Endothelial cell of umbilical vein (primary cell): ENCODE measurements at regions not wholly inside any gene's neighbourhood (a gene's known extent, or its start where the extent isn't known, plus 50 kb on each side); places are given as distances from the start of the nearest gene placed in this dataset.
A peak's percentile ranks its signal among the peaks of the same experiment; 100 is the strongest.

Experiments used
- BruUV-seq: library from RNA; stranded (reverse); fragments of 400-500 nt; replicated peaks from 2 replicates; lab custom pipeline; 2021; lab: Mats Ljungman, UMichigan
- CTCF ChIA-PET: fragments of 300-600, 350-600 bp; sonication (Branson Sonifier 250); formaldehyde crosslinking; loops from one replicate; lab custom pipeline; 2021; ENCODE audit warnings: antibody characterized with exemption, inconsistent platforms; lab: Charles Lee
- POLR2A ChIA-PET: fragments of 300-600, 350-600 bp; sonication (Branson Sonifier 250); formaldehyde crosslinking; loops from one replicate; lab custom pipeline; 2021; ENCODE audit warnings: antibody characterized with exemption, inconsistent platforms; lab: Charles Lee
- DNase-seq: peaks from one replicate; pipeline ENCODE4 v3.0.0-alpha.2; 2011; ENCODE audit warnings: low read depth, low spot score
- FAIRE-seq: peaks from 2 replicates; lab custom pipeline; 2011; peaks lifted over from hg19 to GRCh38; lab: Jason Lieb, UNC
- H2AFZ ChIP-seq: 2 replicates; pipeline ENCODE4 v1.6.0; 2012; ENCODE audit warnings: low read depth, low read length, control low read depth, inconsistent platforms
- H3K27ac ChIP-seq: 2 replicates; pipeline ENCODE4 v1.5.1; 2011; ENCODE audit warnings: low read depth, mild to moderate bottlenecking, control low read depth, low read length, moderate library complexity; ENCODE audit not compliant: insufficient read depth
- H3K27me3 ChIP-seq, 2 experiments: 2 replicates each; pipeline versions ENCODE4 v1.6.0 to v1.6.1; 2011; ENCODE audit warnings: low read length in 2 of 2, mixed read lengths in 1 of 2; ENCODE audit not compliant: control insufficient read depth in 2 of 2, insufficient read depth in 2 of 2
- H3K36me3 ChIP-seq, 2 experiments: 2 replicates in 1 of 2; 3 replicates in 1 of 2; pipeline ENCODE4 v1.5.1; 2011; ENCODE audit warnings: low read length in 2 of 2, mild to moderate bottlenecking in 1 of 2, moderate library complexity in 1 of 2; ENCODE audit not compliant: control insufficient read depth in 2 of 2, insufficient read depth in 2 of 2; ENCODE audit errors: extremely low read depth in 1 of 2
- H3K4me1 ChIP-seq: 3 replicates; pipeline ENCODE4 v1.5.1; 2011; ENCODE audit warnings: mild to moderate bottlenecking, low read length; ENCODE audit not compliant: control insufficient read depth, insufficient read depth; ENCODE audit errors: extremely low read depth
- H3K4me2 ChIP-seq: 2 replicates; pipeline ENCODE4 v1.6.1; 2011; ENCODE audit warnings: low read length, control low read depth, mixed read lengths; ENCODE audit not compliant: insufficient read depth
- H3K4me3 ChIP-seq, 3 experiments: fragments of 200-600 bp in 1 of 3; sonication (generic), shearing (Covaris generic) in 1 of 3; replicated peaks in 1 of 3; 2 replicates each; pipeline ENCODE4 v1.5.1; 2011 to 2016; ENCODE audit warnings: control low read depth in 3 of 3, low read length in 3 of 3, mild to moderate bottlenecking in 2 of 3, inconsistent platforms in 1 of 3, low read depth in 1 of 3, moderate library complexity in 1 of 3; ENCODE audit not compliant: insufficient read depth in 1 of 3
- H3K79me2 ChIP-seq: 2 replicates; pipeline ENCODE4 v1.6.0; 2012; ENCODE audit warnings: low read length, inconsistent platforms; ENCODE audit not compliant: control insufficient read depth, insufficient read depth
- H3K9ac ChIP-seq: replicated peaks from 2 replicates; pipeline ENCODE3; 2011; ENCODE audit warnings: low read length, control low read depth; ENCODE audit not compliant: insufficient read depth; ENCODE audit errors: extremely low read depth
- H3K9me1 ChIP-seq: replicated peaks from 3 replicates; pipeline ENCODE4 v1.6.0; 2011; ENCODE audit warnings: mild to moderate bottlenecking, low read length; ENCODE audit not compliant: control insufficient read depth, insufficient read depth; ENCODE audit errors: extremely low read depth
- H3K9me3 ChIP-seq: replicated peaks from 2 replicates; pipeline ENCODE4 v1.5.1; 2012; ENCODE audit warnings: low read length, inconsistent platforms; ENCODE audit not compliant: control insufficient read depth, insufficient read depth
- H4K20me1 ChIP-seq: replicated peaks from 2 replicates; pipeline ENCODE3; 2011; ENCODE audit warnings: mild to moderate bottlenecking, low read length; ENCODE audit not compliant: control insufficient read depth, insufficient read depth; ENCODE audit errors: extremely low read depth
- CTCF ChIP-seq, 2 donors: IDR thresholded peaks; 1 replicate in 1 of 2; 2 replicates in 1 of 2; pipeline ENCODE4 v1.5.1; 2011; ENCODE audit warnings: low read length in 2 of 2, mild to moderate bottlenecking in 2 of 2, moderate library complexity in 2 of 2, control low read depth in 1 of 2, inconsistent platforms in 1 of 2, low read depth in 1 of 2; ENCODE audit not compliant: insufficient read depth in 1 of 2; ENCODE audit errors: extremely low read depth in 1 of 2
- EZH2 ChIP-seq: IDR thresholded peaks from 2 replicates; pipeline ENCODE4 v1.6.1; 2012; ENCODE audit warnings: borderline replicate concordance, low read depth, mild to moderate bottlenecking, moderate library complexity, low read length, inconsistent platforms; ENCODE audit not compliant: severe bottlenecking
- FOS ChIP-seq: IDR thresholded peaks from 2 replicates; pipeline ENCODE4 v1.6.1; 2011; ENCODE audit warnings: mild to moderate bottlenecking, low read length, moderate library complexity, borderline replicate concordance; ENCODE audit not compliant: insufficient read depth
- GATA2 ChIP-seq: IDR thresholded peaks from 2 replicates; pipeline ENCODE4 v1.7.0; 2011; ENCODE audit warnings: low read depth, mild to moderate bottlenecking, moderate library complexity, mixed read lengths, low read length; ENCODE audit not compliant: insufficient read length, insufficient read depth
- JUN ChIP-seq: IDR thresholded peaks from 2 replicates; pipeline ENCODE4 v1.6.1; 2011; ENCODE audit warnings: borderline replicate concordance, low read depth; ENCODE audit not compliant: insufficient read length, insufficient read depth
- MYC ChIP-seq: IDR thresholded peaks from one replicate; pipeline ENCODE4 v1.6.1; 2011; ENCODE audit warnings: mild to moderate bottlenecking, low read depth, low read length
- POLR2A ChIP-seq: IDR thresholded peaks from 2 replicates; pipeline ENCODE4 v1.6.1; 2012; ENCODE audit warnings: low read depth, mild to moderate bottlenecking, control low read depth, low read length
- POLR2AphosphoS5 ChIP-seq: IDR thresholded peaks from 2 replicates; pipeline ENCODE4 v1.6.1; 2012; ENCODE audit warnings: low read depth, mild to moderate bottlenecking, control low read depth, low read length, moderate library complexity; ENCODE audit not compliant: insufficient read depth
- dilution Hi-C: fragments of 300-500 bp; cut with MboI; formaldehyde crosslinking; loops from one replicate; pipeline ENCODE4 v1.15.0; 2019; ENCODE audit warnings: low sequenced_read_pairs; ENCODE audit not compliant: extremely low pct_ligation_motif_present
- intact Hi-C: fragments of 100-400 bp; cut with micrococcal nuclease; formaldehyde crosslinking; loops from one replicate; pipeline ENCODE4 v1.10.0; 2022
- TF ChIP-seq, protein P1 (sequence below): IDR thresholded peaks from 2 replicates; pipeline ENCODE4 v1.6.1; 2011; ENCODE audit not compliant: insufficient read depth, insufficient read length

DNA sequence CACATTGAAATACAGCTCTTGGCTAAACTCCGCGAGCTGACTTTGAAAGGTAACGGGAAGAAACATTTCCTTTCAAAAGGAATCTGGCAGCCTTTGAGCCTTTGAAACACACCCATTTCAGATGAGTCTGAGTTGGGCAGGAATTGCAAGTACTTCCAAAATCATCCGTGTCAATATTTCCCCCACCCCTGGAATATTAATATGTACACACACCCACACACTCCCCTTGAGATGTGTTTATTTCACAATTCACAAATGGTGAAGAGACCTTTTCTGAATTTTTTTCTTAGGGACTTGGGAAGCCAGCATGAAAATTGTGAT lies 438.7 kb upstream of the NRP1 start:
- DNase-seq (no peak), FAIRE-seq (peak; percentile 64)
- Histone ChIP-seq H3K9ac (no peak overlapping the region), H2AFZ (peak overlapping the region; percentile 57), H4K20me1 (no peaks in the 10 kb centered on the region), H3K4me2 (peak overlapping the region; percentile 3), H3K27me3 (peaks cover 3 to 4% of the 10 kb centered on the region in 2 experiments), H3K4me3 (no peak overlapping the region), H3K9me3 (no peaks in the 10 kb centered on the region), H3K79me2 (no peaks in the 10 kb centered on the region), H3K4me1 (no peaks in the 10 kb centered on the region), H3K9me1 (no peaks in the 10 kb centered on the region), H3K27ac (no peak overlapping the region), H3K36me3 (no peaks in the 10 kb centered on the region)
- TF ChIP-seq POLR2AphosphoS5 = no peak
- TF ChIP-seq POLR2A = no peak
- TF ChIP-seq, protein P1, sequence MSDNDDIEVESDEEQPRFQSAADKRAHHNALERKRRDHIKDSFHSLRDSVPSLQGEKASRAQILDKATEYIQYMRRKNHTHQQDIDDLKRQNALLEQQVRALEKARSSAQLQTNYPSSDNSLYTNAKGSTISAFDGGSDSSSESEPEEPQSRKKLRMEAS = no peak
- no peak for TF ChIP-seq EZH2
- no peak for TF ChIP-seq MYC
- TF ChIP-seq FOS = no peak
- TF ChIP-seq GATA2 = no peak
- no peak for TF ChIP-seq JUN
- TF ChIP-seq CTCF (IDR thresholded peaks at IDR 0.05; ENCODE audit: extremely low read depth in 1 of 2, insufficient read depth in 1 of 2, low read depth in 1 of 2, low read length in 2 of 2) = no peak
- dilution Hi-C loops = no loop called here
- BruUV-seq = no TSS peak
- POLR2A ChIA-PET = no interaction called here
- intact Hi-C loops = no loop called here
- CTCF ChIA-PET = interaction anchor here (1.3 kb wide), 1 partner anchor 182 kb away, joined by 3 read pairs; no protein-coding TSS in a partner anchor
